Caco-2 (cell line): ENCODE measurements at regions not wholly inside any gene's neighbourhood (a gene's known extent, or its start where the extent isn't known, plus 50 kb on each side); places are given as distances from the start of the nearest gene placed in this dataset.

Experiments
- BruUV-seq: library from RNA; stranded (reverse); fragments of 400-500 nt; replicated peaks from 2 replicates; lab custom pipeline; 2021; lab: Mats Ljungman, UMichigan
- CTCF ChIA-PET: fragments of 300-600 bp; sonication (Branson Sonifier 250); formaldehyde crosslinking; loops from one replicate; lab custom pipeline; 2022; ENCODE audit warnings: antibody characterized with exemption; lab: Charles Lee
- POLR2A ChIA-PET: fragments of 300-600 bp; sonication (Branson Sonifier 250); formaldehyde crosslinking; loops from one replicate; lab custom pipeline; 2022; ENCODE audit warnings: antibody characterized with exemption; lab: Charles Lee
- DNase-seq, 2 experiments: peaks; one replicate each; pipeline versions ENCODE4 v3.0.0 to v3.0.0-alpha.2; 2020 to 2022
- H3K27me3 ChIP-seq: replicated peaks from 2 replicates; pipeline ENCODE4 v1.6.0; 2011; ENCODE audit warnings: low read length; ENCODE audit not compliant: control insufficient read depth, insufficient read depth
- H3K36me3 ChIP-seq: 2 replicates; pipeline ENCODE4 v1.5.1; 2011; ENCODE audit warnings: low read length; ENCODE audit not compliant: control insufficient read depth, insufficient read depth
- H3K4me1 ChIP-seq: fragments of 250-450 bp; sonication (Bioruptor Pico); 2 replicates; pipeline ENCODE4 v1.5.1; 2020; ENCODE audit warnings: mild to moderate bottlenecking
- H3K4me3 ChIP-seq: 2 replicates; pipeline ENCODE4 v1.5.1; 2011; ENCODE audit warnings: low read depth, mild to moderate bottlenecking, control low read depth, low read length
- H3K9me3 ChIP-seq: fragments of 250-450 bp; sonication (Bioruptor Pico); 2 replicates; pipeline ENCODE4 v1.5.1; 2020; ENCODE audit warnings: mild to moderate bottlenecking, moderate library complexity
- H3K27ac Mint-ChIP-seq: one replicate; pipeline ENCODE4 v1.8.0; 2022; ENCODE audit warnings: mixed read lengths; ENCODE audit not compliant: unreplicated experiment
- H3K27me3 Mint-ChIP-seq: one replicate; pipeline ENCODE4 v1.8.0; 2022; ENCODE audit warnings: mixed read lengths; ENCODE audit not compliant: insufficient read depth, unreplicated experiment
- H3K36me3 Mint-ChIP-seq: one replicate; pipeline ENCODE4 v1.8.0; 2022; ENCODE audit warnings: mild to moderate bottlenecking, mixed read lengths; ENCODE audit not compliant: insufficient read depth, unreplicated experiment
- H3K4me1 Mint-ChIP-seq: one replicate; pipeline ENCODE4 v1.8.0; 2022; ENCODE audit warnings: low read depth, mixed read lengths; ENCODE audit not compliant: unreplicated experiment
- H3K4me3 Mint-ChIP-seq: one replicate; pipeline ENCODE4 v1.8.0; 2022; ENCODE audit warnings: mild to moderate bottlenecking, moderate library complexity, mixed read lengths; ENCODE audit not compliant: unreplicated experiment
- H3K9me3 Mint-ChIP-seq: one replicate; pipeline ENCODE4 v1.8.0; 2022; ENCODE audit warnings: mixed read lengths; ENCODE audit not compliant: unreplicated experiment
- CTCF ChIP-seq, 2 experiments: fragments of 200-600 bp in 1 of 2; IDR thresholded peaks; 1 replicate in 1 of 2; 2 replicates in 1 of 2; pipeline versions ENCODE4 v1.5.1 to v1.8.0; 2011 to 2022; ENCODE audit warnings: antibody characterized with exemption in 1 of 2, control low read depth in 1 of 2, inconsistent platforms in 1 of 2, low read depth in 1 of 2, low read length in 1 of 2, mild to moderate bottlenecking in 1 of 2, moderate library complexity in 1 of 2; ENCODE audit not compliant: insufficient read depth in 1 of 2, severe bottlenecking in 1 of 2, unreplicated experiment in 1 of 2
- intact Hi-C: fragments of 100-400 bp; cut with micrococcal nuclease; formaldehyde crosslinking; loops from one replicate; pipeline ENCODE4 v1.10.0; 2022; ENCODE audit not compliant: unreplicated experiment

GRCh38 chr10:128529225-128529624 lies 403.0 kb upstream of the MKI67 start:
- Histone ChIP-seq H3K4me3 (no peak overlapping the region), H3K9me3 (no peaks in the 10 kb centered on the region), H3K36me3 (no peaks in the 10 kb centered on the region), H3K27me3 (peaks cover 1% of the 10 kb centered on the region; the same call in 1 of the 2 replicates), H3K4me1 (no peaks in the 10 kb centered on the region)
- no peak overlapping the region for H3K27ac Mint-ChIP-seq
- no peak for DNase-seq
- ChIA-PET CTCF (interaction anchor here (0.7 kb wide), 1 partner anchor 261 kb away, joined by 3 read pairs; no protein-coding TSS in a partner anchor), POLR2A (no interaction called here)
- no peaks in the 10 kb centered on the region for H3K4me1 Mint-ChIP-seq
- BruUV-seq: no TSS peak
- H3K9me3 Mint-ChIP-seq: no peaks in the 10 kb centered on the region
- H3K4me3 Mint-ChIP-seq: no peak overlapping the region
- intact Hi-C loops: no loop called here
- H3K36me3 Mint-ChIP-seq: no peaks in the 10 kb centered on the region
- peaks cover 14% of the 10 kb centered on the region for H3K27me3 Mint-ChIP-seq
- TF ChIP-seq CTCF (IDR thresholded peaks at IDR 0.05; ENCODE audit: insufficient read depth in 1 of 2, low read depth in 1 of 2, low read length in 1 of 2, severe bottlenecking in 1 of 2, unreplicated experiment in 1 of 2): no peak

GRCh38 chr10:128530301-128530700 lies 404.1 kb upstream of the MKI67 start:
- POLR2A ChIA-PET: no interaction called here
- peak; percentile 55 to 58 for TF ChIP-seq CTCF (IDR thresholded peaks at IDR 0.05; ENCODE audit: insufficient read depth in 1 of 2, low read depth in 1 of 2, low read length in 1 of 2, severe bottlenecking in 1 of 2, unreplicated experiment in 1 of 2)
- H3K27ac Mint-ChIP-seq: no peak overlapping the region
- H3K9me3 Mint-ChIP-seq: no peaks in the 10 kb centered on the region
- Histone ChIP-seq H3K27me3 (peaks cover 1% of the 10 kb centered on the region; the same call in 1 of the 2 replicates), H3K4me1 (no peaks in the 10 kb centered on the region), H3K9me3 (no peaks in the 10 kb centered on the region), H3K36me3 (no peaks in the 10 kb centered on the region), H3K4me3 (no peak overlapping the region)
- no peak overlapping the region for H3K4me3 Mint-ChIP-seq
- DNase-seq: peak in 1 of 2 experiments; percentile 11
- H3K36me3 Mint-ChIP-seq: no peaks in the 10 kb centered on the region
- H3K4me1 Mint-ChIP-seq: no peaks in the 10 kb centered on the region
- intact Hi-C loops: loop anchor here (2.0 kb wide), 1 partner anchor 262 kb away; no protein-coding TSS in a partner anchor
- peaks cover 14% of the 10 kb centered on the region for H3K27me3 Mint-ChIP-seq
- BruUV-seq: no TSS peak
- CTCF ChIA-PET: no interaction called here

GRCh38 chr10:128530946-128531345 lies 404.7 kb upstream of the MKI67 start:
- peaks cover 1% of the 10 kb centered on the region; the same call in 1 of the 2 replicates for H3K27me3 ChIP-seq
- no peak for TF ChIP-seq CTCF (IDR thresholded peaks at IDR 0.05; ENCODE audit: insufficient read depth in 1 of 2, low read depth in 1 of 2, low read length in 1 of 2, severe bottlenecking in 1 of 2, unreplicated experiment in 1 of 2)
- H3K4me3 ChIP-seq: no peak overlapping the region
- Mint-ChIP-seq H3K27ac (no peak overlapping the region), H3K27me3 (peaks cover 9% of the 10 kb centered on the region), H3K36me3 (no peaks in the 10 kb centered on the region), H3K4me1 (no peaks in the 10 kb centered on the region), H3K4me3 (no peak overlapping the region), H3K9me3 (no peaks in the 10 kb centered on the region)
- no peaks in the 10 kb centered on the region for H3K4me1 ChIP-seq
- no peak for DNase-seq
- no TSS peak for BruUV-seq
- no peaks in the 10 kb centered on the region for H3K36me3 ChIP-seq
- POLR2A ChIA-PET: no interaction called here
- H3K9me3 ChIP-seq: no peaks in the 10 kb centered on the region
- CTCF ChIA-PET: interaction anchor here (1.0 kb wide), 1 partner anchor 207 kb away, joined by 4 read pairs; no protein-coding TSS in a partner anchor
- intact Hi-C loops: loop anchor here (2.0 kb wide), 1 partner anchor 262 kb away; no protein-coding TSS in a partner anchor
